ENCODE measurements at regions not wholly inside any gene's neighbourhood (a gene's known extent, or its start where the extent isn't known, plus 50 kb on each side); places are given as distances from the start of the nearest gene placed in this dataset.
"Not testable (repeated sequence)": the region's sequence is repeated elsewhere in the genome, so short reads cannot be mapped to it uniquely, and the experiment has no call there.

- intact Hi-C loops (cut with DNase I); ATAC-seq; DNase-seq (ENCODE audit: low spot score): not testable (repeated sequence)
Observed at GRCh38 chr13:88852293-88852692, 1181.1 kb downstream of the SLITRK5 start.

- intact Hi-C loops (cut with DNase I), result no loop called here
- DNase-seq (ENCODE audit: low spot score), result no peak
- no peak for ATAC-seq
Observed at GRCh38 chr13:88857256-88857655, 1186.1 kb downstream of the SLITRK5 start.

GRCh38 chr13:88862095-88862620 lies 1191.0 kb downstream of the SLITRK5 start:
- ATAC-seq, result no peak
- intact Hi-C loops (cut with DNase I), result no loop called here
- no peak for DNase-seq (ENCODE audit: low spot score)

- intact Hi-C loops (cut with DNase I), result no loop called here
- no peak for DNase-seq (ENCODE audit: low spot score)
- no peak for ATAC-seq
Observed at GRCh38 chr13:88863116-88863515, 1191.9 kb downstream of the SLITRK5 start.

GRCh38 chr13:88866195-88866594 lies 1195.0 kb downstream of the SLITRK5 start:
- ATAC-seq (no peak), DNase-seq (ENCODE audit: low spot score) (no peak)
- intact Hi-C loops (cut with DNase I), result no loop called here

GRCh38 chr13:88883741-88884140 lies 1212.6 kb downstream of the SLITRK5 start:
- no peak for DNase-seq (ENCODE audit: low spot score)
- no peak for ATAC-seq
- intact Hi-C loops (cut with DNase I), result no loop called here

- no peak for ATAC-seq
- intact Hi-C loops (cut with DNase I), result no loop called here
- DNase-seq (ENCODE audit: low spot score), result no peak
Observed at GRCh38 chr13:88887045-88887662, 1216.0 kb downstream of the SLITRK5 start.

GRCh38 chr13:88895261-88895941 lies 1224.2 kb downstream of the SLITRK5 start:
- DNase-seq (ENCODE audit: low spot score), result no peak
- no peak for ATAC-seq
- intact Hi-C loops (cut with DNase I), result no loop called here

GRCh38 chr13:88896466-88896865 lies 1225.3 kb downstream of the SLITRK5 start:
- peak; percentile 20 for ATAC-seq
- intact Hi-C loops (cut with DNase I), result no loop called here

GRCh38 chr13:88908961-88909441 lies 1237.8 kb downstream of the SLITRK5 start:
- DNase-seq (ENCODE audit: low spot score) (no peak), ATAC-seq (peak; percentile 90)
- intact Hi-C loops (cut with DNase I), result no loop called here

More at GRCh38 chr13:88896466-88896865, 1225.3 kb downstream of the SLITRK5 start:
- no peak for DNase-seq (ENCODE audit: low spot score)

- no peak for DNase-seq (ENCODE audit: low spot score)
- ATAC-seq, result no peak
- intact Hi-C loops (cut with DNase I), result no loop called here
Observed at GRCh38 chr13:88919970-88920628, 1248.9 kb downstream of the SLITRK5 start.

GRCh38 chr13:88925954-88926353 lies 1254.8 kb downstream of the SLITRK5 start:
- DNase-seq (ENCODE audit: low spot score) (no peak), ATAC-seq (no peak)
- intact Hi-C loops (cut with DNase I), result no loop called here

GRCh38 chr13:88926890-88927502 lies 1255.8 kb downstream of the SLITRK5 start:
- ATAC-seq, result peak; percentile 34
- intact Hi-C loops (cut with DNase I), result no loop called here
- DNase-seq (ENCODE audit: low spot score), result no peak

- intact Hi-C loops (cut with DNase I), result no loop called here
- ATAC-seq (peak; percentile 76), DNase-seq (ENCODE audit: low spot score) (no peak)
Observed at GRCh38 chr13:88932950-88933349, 1261.8 kb downstream of the SLITRK5 start.

- no peak for ATAC-seq
- DNase-seq (ENCODE audit: low spot score), result no peak
- intact Hi-C loops (cut with DNase I), result no loop called here
Observed at GRCh38 chr13:88937384-88937783, 1266.2 kb downstream of the SLITRK5 start.

- DNase-seq (ENCODE audit: low spot score) (no peak), ATAC-seq (no peak)
- intact Hi-C loops (cut with DNase I), result no loop called here
Observed at GRCh38 chr13:88945793-88946192, 1274.6 kb downstream of the SLITRK5 start.

GRCh38 chr13:88948501-88948900 lies 1277.3 kb downstream of the SLITRK5 start:
- intact Hi-C loops (cut with DNase I), result no loop called here

GRCh38 chr13:88958821-88959220 lies 1287.7 kb downstream of the SLITRK5 start:
- intact Hi-C loops (cut with DNase I), result no loop called here
- DNase-seq (ENCODE audit: low spot score) (no peak), ATAC-seq (peak; percentile 80)

More at GRCh38 chr13:88948501-88948900, 1277.3 kb downstream of the SLITRK5 start:
- ATAC-seq (peak; percentile 85), DNase-seq (ENCODE audit: low spot score) (no peak)

GRCh38 chr13:88976466-88976865 lies 1305.3 kb downstream of the SLITRK5 start:
- no peak for ATAC-seq

More at GRCh38 chr13:88976466-88976865, 1305.3 kb downstream of the SLITRK5 start:
- intact Hi-C loops (cut with DNase I), result no loop called here
- DNase-seq (ENCODE audit: low spot score), result no peak

Measured in sciatic nerve (tissue), 2 donors.